ELF-1 (cell line): ENCODE measurements at regions not wholly inside any gene's neighbourhood (a gene's known extent, or its start where the extent isn't known, plus 50 kb on each side); places are given as distances from the start of the nearest gene placed in this dataset.

Source experiments
- DNase-seq: peaks from one replicate; pipeline ENCODE4 v3.0.0-alpha.2; 2016; ENCODE audit warnings: low read depth, low spot score

DNA sequence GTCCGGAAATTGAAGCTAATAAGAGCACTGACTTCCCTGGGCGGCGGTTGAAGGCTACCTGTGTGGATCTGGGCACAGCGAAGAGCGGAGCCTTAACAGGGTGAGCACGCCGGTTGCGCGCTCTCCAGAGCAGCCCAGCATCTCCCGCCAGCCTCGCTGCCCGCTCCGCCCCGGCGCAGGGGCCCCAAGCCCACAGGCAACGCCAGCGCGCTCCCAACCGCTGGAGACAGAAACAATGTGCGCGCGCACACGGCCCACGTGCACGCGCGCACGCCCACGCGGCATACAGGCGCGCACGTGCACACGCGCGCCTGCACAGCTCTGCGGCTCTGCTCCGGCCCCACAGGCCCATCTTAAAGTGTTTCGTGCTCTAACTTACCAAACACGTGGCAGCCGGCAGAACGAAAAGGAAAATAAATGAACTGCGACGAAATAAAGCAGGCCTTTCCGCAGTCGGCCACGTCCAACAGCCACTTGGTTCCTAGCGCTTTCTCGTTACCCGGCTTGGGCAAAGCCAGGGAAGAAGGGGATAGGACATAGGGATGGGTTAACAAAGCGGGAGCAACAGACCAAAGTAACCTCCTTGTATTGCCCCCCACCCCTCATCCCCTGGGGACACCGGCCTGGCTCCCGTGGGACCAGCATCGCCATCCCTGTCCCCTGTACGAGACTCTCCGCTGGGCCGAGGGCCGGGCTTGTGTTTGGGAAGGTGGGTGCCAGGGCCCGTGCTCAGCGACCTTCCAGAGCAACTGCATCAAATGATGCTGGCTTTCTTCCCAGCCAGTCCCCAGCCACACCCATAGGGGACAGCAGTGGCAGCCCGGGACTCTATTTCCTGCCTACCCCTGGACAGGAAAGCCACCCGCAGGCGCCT, 203.7 kb downstream of the ABHD5 start:
- DNase-seq, result peak; percentile 89

DNA sequence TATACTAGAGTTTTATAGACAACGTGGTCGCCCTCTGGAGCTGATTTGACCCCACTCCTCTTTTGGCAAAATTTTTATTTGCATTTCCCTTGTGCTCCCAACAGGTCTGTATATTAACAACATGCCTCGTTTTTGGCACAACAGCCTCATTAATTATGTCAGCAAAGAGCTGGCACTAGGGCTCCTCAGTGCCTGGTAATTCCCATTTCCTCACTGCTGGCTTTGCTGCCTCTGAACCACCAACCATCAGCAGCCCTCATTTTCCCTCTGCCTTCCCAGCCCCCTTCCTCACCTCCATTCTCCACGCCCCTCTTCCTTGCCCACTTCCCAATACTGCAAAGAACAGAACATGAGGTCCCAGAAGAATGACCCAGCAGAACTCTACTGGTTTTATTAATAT, 204.8 kb downstream of the ABHD5 start:
- no peak for DNase-seq

DNA sequence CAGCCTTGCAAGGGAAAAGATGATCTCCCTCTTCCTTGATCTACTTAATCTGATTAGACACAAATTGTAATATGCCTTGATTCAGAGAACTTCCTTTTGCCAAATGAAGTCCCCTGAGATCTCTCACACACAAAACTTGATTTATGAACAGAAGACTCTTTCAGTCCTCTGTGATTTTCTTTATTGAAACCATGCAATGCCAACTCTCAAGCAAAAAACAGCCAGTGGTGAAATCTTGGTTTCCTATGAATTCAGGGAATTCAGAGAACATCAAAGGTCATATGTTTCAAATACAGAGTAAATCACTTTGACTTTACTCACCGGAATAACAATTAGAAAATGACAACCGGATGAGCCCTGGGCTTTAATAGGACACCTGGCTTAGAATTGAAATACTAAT, 211.7 kb downstream of the ABHD5 start:
- DNase-seq, result no peak

GRCh38 chr3:43905157-43905556, 214.4 kb downstream of the ABHD5 start:
- DNase-seq, result no peak

GRCh38 chr3:43906849-43907507, 216.2 kb downstream of the ABHD5 start:
- no peak for DNase-seq

DNA sequence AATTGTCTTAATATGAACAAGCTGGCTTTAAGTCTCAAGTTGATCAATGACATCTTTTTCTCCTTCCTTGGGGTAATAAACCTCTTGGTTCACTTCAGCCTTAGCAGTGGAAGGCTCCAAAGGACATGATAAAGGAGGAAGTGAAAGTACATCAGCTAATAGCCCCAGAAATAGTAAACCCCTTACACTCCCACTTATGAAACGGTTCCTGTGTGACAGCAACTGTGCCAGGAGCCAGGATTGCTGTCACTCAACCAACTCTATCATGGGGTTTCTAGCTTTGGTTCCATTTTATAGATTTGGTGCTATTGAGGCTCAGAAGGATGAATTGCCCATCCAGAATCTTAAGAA, 216.7 kb downstream of the ABHD5 start:
- no peak for DNase-seq

DNA sequence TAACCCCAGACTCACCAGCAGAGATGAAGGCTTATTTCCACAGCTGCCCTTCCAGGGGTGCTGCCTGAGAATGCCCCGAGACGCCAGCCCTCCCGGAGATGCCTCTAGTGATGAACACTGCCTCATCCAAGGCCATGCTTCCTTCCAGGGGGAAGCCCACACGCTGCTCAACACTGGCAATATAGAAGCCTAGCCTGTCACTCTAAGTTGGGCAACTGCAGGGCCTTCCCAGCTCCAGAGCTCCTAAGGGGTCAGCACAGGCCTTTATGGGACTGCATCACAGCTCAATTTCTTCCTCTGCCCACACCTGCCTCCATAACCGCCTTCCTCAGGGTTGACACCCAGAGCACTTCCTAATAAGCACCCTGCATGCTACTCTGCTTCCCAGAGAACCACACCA, 217.7 kb downstream of the ABHD5 start:
- no peak for DNase-seq

GRCh38 chr3:43909149-43909548, 218.4 kb downstream of the ABHD5 start:
- DNase-seq, result no peak

- no peak for DNase-seq
These were observed 220.0 kb downstream of the ABHD5 start for GRCh38 chr3:43910750-43911149.

- no peak for DNase-seq
These were observed 222.6 kb downstream of the ABHD5 start for GRCh38 chr3:43913036-43913948.

DNA sequence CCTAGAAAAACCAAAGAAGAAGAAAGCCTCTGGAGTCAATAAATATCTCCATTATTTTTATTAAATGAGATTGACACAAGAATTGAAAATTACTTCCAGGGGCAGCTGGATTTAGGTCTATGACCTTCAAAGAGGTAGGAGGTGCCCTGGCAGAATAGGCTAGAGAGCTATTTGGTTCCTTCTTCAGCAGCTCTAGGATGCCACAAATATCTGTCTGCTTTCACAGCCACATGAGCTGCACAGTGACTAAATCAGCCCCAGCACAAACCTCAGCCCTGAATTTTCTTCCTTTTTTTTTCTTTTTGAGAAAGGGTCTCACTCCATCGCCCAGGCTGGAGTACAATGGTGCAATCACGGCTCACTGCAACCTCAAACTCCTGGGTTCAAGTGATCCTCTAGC, 223.5 kb downstream of the ABHD5 start:
- no peak for DNase-seq

GRCh38 chr3:43915546-43915945, 224.8 kb downstream of the ABHD5 start:
- DNase-seq, result no peak

DNA sequence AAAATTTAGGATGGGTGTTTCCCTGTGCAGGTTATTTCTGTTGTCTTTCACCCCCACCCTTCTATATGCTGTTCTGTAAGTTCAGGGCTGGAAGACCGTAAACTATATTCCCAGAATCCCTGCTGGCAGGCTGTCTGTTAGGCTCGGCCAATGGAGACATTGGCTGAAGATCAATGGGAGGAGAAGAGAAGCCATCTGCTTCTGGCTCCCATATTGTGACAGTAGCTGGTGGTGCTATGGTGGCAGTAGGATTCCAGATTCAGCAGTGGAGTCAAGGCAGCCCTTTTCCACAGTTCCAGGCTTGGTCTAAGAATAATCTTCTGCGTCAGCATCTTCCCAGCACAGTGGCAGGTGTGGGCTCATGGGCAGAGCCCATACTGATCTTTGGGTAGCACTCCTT, 226.6 kb downstream of the ABHD5 start:
- no peak for DNase-seq

DNA sequence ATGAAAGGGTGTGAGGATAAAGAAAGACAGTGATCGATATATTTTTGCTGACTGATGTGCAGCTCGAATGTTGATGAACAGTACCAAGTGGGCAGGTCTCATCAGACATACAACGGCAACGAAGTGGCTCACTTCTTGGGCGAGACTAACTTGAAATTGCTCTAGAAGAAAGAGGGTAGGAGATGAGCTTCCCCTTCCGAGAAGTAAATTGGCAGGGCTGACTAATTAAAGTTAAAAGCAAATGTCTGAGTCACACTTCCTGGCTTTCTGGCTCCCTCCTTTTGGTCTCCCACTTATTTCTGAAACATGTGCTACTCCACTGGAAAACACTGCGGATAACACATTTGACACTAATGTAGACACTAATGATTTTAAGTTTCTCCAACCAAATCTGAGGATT, 228.3 kb downstream of the ABHD5 start:
- DNase-seq, result no peak

GRCh38 chr3:43921056-43921648, 230.4 kb downstream of the ABHD5 start:
- no peak for DNase-seq

DNA sequence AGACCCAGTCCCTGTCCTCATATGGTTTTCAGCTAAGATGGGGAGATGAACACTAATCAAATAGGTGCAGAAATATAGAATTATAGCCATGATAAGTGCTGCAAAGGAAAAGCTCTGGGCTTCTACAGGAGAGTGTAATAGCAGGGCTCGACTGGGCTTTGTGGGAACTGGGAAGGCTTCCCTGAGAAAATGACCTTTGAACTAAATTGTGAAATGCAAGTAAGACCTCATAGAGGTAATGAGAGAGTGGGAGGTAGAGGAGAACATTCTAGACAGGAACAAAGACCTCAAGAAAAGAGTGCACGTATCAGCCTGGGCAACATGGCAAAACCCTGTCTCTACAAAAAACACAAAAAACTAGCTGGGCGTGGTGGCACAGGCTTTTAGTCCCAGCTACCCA, 231.6 kb downstream of the ABHD5 start:
- DNase-seq, result no peak

DNA sequence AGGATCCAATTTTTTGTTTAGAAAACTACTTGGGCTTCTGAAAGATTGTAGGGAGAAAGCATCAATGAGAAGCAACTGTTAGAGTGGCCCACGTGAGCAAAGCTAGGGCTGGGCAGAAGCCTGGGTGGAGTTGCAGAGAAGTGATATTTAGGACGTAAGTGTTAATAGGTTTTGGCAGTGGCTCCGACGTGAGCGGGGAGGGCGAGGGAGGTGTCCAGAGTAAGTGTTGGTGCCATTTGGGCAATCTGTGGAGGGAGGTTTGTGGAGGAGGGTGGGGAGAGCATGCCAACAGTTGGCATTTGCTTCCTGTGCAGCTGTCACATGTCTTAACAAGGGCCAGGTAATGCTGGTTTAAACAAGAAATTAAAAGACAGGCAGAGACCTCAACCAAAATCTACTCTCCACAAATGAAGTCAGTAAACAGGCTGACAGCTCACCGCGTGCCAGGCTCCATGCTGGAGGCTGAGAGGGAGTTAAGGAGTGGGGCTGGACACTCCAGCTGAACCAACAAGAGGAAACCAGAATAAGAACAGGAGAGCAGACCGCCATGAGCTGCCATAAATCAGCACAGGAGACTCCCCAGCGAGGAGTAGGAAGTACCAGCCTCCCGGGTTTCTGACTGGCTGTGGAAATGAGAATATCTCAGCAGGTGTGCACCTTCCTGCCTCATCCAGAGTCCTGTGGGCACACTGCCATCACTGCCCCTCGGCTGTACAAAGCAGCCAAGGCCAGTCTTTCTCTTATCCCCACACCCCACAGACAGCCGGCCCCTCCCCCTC, 232.6 kb downstream of the ABHD5 start:
- no peak for DNase-seq

- DNase-seq, result no peak
These were observed 235.3 kb downstream of the ABHD5 start for GRCh38 chr3:43926055-43926454.

GRCh38 chr3:43932921-43933320, 242.2 kb downstream of the ABHD5 start:
- no peak for DNase-seq

DNA sequence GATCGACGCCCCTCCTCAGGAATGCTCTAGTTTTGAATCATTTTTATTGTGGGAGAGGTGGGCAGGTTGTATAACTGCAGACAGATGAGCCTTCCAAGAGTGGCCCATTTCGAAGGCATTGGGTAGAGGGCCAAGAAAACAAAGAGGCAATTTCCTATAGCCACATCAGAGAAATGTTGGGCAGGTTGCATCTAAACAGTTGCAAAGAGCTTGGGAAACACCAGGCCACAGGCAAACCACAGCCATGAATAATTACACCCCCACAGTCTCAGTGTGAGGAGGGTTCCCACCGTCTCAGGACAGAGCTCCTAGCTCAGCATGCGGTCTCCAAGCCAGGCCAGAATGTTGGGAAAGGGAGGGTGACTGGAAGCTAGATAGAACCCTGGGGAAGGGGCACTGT, 257.3 kb downstream of the ABHD5 start:
- DNase-seq, result no peak

GRCh38 chr3:43949594-43949993, 258.9 kb downstream of the ABHD5 start:
- DNase-seq, result no peak
